AG20443 (cell line): ENCODE measurements at regions not wholly inside any gene's neighbourhood (a gene's known extent, or its start where the extent isn't known, plus 50 kb on each side); places are given as distances from the start of the nearest gene placed in this dataset.

Source experiments
- DNase-seq: peaks from one replicate; pipeline ENCODE4 v3.0.0; 2012; ENCODE audit warnings: low spot score, mixed read lengths

DNA sequence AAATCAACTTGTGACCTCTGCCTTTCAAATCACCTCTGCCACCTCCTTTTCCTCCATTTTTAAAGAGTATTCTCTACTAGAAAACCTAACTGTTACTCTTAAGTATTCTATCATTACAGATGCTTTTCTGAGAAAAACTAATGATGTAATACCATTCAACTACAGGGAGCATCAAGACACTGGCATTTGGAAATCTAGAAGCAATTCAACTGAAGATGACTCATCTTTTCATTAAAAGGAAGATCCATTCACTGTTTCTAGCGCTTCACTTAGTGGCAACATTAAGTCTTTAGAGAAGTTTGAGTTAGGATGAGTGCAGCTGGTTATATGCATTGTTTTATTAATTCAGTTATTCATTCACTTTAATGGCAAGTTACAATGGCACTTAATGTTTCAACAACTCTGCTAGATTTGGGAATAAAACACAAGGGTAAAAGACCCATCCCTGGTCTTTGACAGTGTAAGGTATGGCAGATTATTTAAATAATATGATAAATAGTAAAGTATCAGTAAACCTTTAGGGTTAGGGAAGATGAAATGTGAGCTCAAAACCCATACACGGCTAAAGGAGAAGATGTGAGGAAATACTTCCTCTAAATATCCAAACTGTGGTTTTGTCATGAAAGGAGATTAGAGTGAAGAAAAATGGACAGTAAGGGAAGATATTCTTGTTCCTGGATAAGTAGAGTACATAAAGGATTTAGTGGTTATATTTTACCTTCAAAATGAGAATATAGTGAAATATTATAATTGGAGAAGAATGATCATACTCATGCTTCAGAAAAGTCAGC, 61.7 kb downstream of the KCNJ2 start:
- no peak for DNase-seq

DNA sequence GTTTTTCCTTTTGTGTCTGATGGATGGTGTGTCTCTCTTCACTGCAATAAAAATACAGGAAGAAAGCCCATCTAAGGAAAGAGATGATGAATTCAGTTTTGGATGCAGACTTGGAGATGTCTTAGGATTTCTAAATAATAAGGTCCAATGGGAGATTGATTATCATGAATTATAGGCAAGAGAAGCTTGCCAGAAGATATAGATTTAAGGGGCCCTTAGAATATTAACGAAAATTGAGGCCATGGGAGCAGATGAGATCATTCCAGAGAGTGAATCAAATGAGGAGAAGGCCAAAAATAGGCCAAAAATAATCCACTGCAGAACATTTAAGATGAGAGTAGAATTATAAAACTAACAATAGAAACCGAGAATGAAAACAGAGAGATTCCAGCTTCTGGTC, 63.1 kb downstream of the KCNJ2 start:
- DNase-seq, result no peak

DNA sequence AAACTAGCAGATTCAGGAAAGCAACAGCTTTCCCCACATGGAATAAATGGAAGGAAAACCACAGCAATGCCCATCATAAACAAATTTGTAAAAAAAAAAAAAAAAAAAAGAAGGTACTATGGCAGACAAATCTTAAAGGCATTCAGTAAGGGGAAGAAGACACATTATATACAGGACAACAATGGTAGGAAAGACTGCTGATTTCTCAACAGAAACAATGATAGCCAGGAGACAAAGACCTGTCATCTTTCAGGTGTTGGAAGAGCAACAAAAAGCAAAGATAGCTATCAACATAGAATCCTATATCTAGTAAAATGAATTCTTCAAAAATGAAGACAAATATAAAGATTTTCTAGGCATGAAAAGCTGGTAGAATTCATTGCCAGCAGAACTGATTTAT, 65.9 kb downstream of the KCNJ2 start:
- no peak for DNase-seq

DNA sequence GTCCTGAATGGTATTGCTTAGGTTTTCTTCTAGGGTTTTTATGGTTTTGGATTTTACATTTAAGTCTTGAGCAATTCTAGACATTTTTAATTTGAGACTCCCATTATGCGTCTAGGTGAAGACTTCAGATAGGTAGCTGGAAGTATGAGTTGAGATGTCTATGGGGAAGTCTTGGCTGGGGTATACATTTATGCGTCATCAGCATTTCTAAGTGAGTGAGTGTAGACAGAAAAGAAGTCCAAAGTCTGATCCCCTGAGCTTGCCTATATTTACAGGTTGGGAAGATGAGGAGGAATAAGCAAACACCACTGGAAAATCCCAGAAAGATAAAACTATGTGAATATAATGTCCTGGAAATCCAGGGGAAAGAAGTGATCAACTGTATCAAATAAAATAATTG, 68.9 kb downstream of the KCNJ2 start:
- DNase-seq, result no peak

DNA sequence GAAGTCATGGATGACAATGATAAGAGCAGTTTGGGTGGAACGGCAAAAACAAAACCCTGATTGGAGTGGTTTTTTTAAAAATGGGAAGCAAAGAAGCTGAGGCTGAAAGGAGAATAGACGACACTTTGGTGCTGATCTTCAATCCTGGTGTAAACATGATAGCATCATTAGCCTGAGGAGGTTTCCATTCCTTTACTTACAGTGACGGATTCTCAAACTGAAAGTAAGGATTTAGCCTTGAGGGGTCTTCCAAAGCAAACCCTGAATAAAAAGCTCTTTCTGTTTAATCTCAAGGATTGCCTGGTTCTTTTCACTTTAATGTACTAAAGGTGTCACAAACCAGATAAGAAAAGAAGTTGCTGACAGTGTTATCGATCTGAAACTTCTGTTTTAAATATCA, 69.3 kb downstream of the KCNJ2 start:
- no peak for DNase-seq

DNA sequence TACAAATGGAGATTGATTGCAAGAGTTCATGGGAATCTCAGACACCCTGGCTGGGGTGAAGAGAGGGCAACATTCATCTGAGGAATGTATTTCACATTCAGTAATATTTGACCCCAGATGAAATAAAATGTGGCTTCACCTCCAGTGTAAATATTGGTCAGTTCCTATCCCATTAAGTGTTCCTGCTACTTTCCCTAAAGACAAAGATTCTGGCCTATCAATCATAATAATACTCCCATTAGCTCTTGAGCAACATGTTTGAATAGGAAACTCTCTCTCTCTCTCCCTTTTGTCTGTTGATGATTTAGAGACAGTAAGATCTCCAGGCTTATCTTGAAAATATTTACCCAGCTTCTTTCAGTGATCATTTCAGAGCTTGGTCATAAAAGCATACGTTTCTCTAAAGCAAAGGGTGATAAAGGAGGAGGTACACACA, 70.1 kb downstream of the KCNJ2 start:
- no peak for DNase-seq

DNA sequence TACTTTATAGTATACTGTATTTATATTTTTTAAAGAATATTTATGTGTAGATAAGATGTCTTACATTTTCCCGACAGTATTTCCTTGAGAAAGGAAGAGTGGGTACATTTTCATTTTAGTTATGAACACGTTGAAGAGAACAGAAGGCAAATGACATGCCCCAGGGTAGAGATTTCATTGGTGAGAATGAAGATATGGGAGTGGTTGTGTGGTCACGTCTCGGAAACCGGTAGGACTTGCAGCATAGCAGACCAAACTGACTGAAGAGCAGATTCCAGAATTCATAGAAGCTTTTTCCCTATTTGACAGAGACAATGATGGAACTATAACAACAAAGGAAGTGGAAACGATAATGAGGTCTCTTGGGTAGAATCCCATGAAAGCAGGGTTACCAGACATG, 71.7 kb downstream of the KCNJ2 start:
- no peak for DNase-seq

DNA sequence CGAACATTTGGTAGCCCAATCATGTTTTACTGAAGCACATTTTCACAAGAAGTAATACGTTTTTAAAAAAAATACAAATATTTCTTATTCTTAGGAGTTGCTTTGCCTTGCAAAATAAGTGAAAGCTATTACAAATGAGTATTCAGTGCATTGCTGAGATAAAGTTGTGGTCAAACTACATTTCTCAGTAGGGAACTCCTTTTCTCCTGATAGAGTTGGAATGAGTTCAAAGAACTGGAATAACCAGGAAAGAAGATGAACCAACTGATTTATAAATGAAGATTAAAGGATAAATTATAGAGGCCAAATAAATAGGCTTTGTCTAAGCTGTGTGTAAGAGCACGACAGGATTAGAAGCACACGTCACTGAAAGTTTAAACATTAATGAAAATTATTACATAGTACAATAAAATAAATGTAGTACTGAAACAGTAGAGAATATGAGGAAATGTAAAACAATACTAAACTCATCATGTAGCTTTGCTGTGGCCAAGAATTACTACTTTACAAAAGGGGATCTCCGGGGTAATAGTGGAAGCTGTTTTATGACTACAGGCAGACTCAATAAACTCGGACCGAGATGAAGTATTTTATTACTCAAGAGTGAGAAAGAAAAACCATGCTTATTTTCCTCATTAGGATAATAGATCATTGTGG, 73.6 kb downstream of the KCNJ2 start:
- no peak for DNase-seq

DNA sequence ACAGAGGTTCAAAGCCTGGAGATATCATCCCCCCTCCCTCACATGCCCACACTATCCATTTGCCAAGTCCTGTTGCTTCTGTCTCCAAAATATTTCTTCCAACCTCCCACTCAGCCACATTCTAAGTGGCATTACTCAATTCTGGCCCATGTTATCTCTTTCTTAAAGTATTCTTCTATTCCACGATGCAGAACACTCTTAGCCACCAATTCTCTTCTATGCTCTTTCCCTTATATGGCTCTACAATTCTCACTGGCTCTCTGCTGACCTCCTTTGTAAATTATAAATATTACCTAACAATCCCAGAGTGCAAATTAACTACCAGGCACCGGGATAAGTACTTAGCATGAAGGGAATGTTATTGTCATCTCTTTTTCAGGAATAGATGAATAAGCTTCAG, 82.4 kb downstream of the KCNJ2 start:
- no peak for DNase-seq

DNA sequence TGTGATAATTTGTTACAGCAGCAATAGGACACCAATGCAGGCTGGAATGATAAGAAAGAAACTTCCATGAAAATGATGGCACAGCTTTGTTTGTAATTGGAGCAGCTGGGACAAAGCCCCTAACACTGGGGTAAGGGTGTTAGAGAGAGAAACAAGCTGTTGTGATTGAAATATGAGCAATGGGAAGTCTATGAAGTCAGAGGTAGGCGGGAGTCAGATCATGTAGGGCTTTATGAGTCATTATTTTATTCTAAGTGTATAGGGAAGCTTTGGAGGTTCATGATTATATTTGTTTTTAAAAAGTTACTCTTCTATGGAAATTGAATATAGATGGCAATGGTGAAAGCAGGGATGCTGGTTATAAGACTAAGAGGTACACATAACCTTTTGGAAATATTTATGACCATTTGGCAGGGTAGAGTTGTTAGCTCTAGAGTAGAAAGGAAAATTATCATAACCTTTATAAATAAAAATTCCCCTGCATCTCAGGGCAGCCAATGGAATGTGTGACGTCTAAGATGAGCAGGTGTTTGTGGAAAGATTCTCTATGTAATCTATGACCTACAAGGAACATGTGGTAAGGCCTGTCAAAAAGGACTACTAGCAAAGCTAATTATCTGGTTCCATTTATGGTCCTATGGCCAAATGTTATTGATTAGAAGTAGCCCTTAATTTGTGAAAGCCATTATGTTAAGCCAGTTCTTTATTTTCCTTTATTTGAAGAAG, 85.6 kb downstream of the KCNJ2 start:
- DNase-seq, result no peak

DNA sequence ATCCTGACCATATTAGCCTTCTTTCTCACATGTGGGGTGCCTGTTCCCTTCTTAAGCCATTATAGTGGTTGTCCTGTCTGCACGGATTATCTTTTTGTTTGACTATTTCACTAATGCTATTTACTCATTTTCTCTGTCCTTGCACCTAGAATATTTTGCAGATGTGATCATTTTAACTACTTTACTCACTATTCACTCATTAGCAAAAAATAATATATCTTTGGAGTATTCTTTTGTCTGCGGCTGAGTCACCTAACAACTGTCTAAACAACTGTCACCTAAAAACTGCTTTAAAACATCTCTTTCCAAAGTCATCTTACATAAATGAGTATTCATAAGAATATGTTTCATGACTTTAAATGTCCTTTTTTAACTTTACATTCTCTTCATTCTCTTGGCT, 87.4 kb downstream of the KCNJ2 start:
- no peak for DNase-seq

DNA sequence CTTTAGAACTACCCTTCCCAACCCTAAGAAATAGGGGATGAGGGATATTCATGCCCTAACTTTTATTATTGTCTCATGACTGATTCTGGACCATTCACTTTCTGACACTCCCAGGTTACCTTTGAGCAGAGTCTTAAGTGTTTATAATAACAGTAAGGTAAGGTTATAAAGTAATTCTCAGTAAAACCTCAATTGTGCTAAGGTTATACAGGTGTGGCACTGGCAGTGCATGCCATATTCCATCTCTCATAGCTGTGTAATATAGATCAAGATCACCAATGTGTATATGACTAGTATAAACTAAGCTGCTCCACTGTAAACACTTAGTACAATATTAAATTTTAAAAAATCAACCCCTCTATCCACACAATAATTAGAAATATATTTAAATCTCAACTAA, 89.1 kb downstream of the KCNJ2 start:
- no peak for DNase-seq

DNA sequence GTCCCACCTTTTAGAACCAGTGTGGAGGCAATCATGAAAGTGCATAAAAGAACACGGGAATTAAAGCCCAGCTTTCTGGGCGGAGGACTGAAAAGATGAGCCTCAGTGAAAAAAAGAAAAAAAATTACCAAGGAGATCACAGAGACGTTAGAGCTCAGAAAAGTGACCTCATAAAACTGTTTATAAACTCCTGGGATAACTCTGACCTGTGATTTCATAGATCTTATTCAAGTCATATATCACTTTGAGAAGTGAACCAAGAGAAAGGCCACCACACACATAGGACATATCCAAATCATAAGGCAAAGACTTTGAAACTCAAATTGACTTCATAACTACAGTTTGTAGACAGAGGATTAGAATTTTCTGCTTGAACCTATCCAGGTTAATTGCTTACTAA, 90.1 kb downstream of the KCNJ2 start:
- DNase-seq, result no peak

DNA sequence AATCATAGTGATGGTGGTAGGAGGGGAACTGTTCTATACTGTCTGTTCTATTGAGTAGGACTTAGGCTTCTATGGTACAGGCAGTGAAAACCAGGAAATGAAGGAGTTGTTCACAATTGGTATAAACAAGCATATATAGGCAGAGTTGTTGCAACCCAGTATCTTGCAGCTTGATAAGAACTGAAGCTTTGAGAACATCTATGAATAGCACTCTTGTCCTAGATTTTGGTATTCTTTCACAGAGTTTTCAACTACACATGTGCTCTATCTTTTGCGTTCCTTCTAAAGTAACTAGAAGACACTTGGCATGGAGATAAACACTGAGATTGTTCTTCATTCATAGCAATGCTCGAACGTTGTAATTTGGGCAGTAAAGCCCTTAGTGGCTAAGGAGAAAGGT, 91.8 kb downstream of the KCNJ2 start:
- DNase-seq, result no peak

DNA sequence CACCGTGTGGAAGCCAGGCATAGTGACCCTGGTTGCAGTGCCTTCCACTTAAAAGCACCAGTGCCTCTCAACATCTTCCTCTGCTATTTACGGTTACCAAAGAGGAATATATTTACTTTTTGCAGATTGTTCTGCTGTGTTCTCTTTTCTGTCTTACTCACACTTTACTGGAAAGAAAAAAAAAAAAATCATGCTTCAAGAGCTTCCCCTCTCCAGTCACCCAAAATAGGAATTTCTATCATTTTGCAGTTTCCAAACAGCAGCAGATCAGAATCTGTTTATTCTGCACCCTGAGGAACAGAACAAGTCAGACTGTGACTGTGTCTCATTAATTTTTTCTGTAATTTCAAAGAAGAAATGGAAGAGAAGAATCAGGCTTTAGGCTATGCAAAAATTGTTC, 96.1 kb downstream of the KCNJ2 start:
- no peak for DNase-seq

DNA sequence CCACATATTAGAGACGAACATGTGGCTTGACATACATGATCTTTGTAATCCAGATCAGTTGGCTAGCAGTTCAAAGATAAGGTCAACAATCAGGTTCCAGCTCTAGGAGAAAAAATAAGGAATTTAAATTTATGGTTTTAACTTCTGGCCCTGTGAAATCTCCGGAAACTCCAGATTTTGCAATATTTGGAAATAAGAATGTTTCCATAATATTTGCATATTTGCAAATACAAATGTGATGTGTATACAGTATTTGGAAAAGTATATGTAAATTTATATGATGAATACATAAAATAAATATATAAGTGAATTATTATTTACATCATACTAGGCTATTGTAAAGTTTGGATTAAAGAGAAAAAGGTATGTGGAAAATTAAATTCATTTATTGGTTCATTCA, 97.1 kb downstream of the KCNJ2 start:
- no peak for DNase-seq

DNA sequence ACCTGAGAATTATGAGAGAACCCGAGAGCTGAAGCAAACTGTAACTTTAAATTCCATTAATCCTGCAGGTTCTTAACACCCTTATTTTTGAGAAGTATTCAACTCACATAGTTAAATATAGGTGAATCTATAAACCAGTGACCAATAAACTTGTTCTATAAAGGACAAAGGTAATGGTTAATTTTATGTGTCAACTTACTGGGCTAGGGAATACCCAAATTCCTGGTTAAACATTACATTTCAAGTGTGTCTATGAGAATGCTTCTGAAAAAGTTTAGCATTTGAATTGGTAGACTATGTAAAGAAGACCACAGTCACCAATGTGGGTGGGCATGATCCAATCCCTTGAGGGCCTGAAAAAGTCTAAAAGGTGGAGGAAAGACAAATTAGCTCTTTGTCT, 99.1 kb downstream of the KCNJ2 start:
- DNase-seq, result no peak

DNA sequence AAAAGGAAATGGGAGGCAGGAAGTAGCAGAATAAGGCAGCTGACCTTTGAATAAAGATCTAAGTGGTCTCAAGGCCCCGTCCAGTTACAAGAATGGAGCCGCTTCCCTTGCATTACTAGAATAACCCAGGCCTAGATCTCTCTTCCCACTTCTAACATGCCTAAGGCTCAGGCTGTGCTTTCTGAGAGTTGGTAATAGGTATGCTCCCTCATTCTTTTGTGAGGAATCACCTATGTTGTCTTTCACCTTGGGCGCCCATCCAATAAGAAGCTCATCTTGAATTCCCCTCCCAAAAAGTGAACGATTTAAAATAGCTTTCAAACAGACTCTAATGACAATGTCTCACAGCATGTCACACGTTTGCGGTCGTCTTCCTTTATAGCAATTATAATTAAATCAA, 101.2 kb downstream of the KCNJ2 start:
- DNase-seq, result no peak

DNA sequence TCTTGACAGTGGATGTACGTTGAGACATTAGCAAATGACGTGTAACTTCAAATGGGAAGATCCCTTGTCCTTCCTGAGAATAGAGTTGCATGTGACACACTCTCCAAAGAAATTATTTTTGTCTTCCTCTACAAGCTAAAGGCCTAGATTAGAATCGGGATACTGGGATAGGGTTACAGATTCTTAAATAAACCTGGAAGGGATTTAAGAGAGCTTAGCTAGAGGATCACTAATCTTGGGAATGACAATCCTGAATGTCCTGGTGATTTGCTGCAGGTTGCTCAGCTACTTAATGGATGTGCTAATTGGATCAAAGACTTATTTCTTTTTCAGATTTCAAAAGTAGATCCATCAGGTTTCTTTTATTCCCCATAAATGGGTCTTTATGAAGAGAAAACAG, 101.9 kb downstream of the KCNJ2 start:
- DNase-seq, result no peak

DNA sequence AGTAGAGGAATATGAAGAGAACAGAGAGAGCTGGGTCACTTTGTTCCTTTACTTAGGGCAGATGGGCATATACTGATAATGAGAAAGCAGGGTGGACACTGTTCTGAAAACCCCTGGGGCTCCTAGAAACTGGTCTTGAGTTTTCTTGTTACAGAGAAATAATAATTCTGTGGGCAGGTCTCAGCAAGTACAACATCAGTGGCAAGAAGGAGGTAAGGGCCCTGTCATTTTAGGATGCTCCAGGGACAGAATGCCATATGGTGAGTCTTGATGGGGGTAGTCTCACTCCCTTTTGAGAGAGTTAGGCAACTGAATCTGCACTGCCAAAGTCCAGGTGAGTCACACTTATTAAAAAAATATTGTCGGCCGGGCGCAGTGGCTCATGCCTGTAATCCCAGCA, 102.3 kb downstream of the KCNJ2 start:
- DNase-seq, result no peak

DNA sequence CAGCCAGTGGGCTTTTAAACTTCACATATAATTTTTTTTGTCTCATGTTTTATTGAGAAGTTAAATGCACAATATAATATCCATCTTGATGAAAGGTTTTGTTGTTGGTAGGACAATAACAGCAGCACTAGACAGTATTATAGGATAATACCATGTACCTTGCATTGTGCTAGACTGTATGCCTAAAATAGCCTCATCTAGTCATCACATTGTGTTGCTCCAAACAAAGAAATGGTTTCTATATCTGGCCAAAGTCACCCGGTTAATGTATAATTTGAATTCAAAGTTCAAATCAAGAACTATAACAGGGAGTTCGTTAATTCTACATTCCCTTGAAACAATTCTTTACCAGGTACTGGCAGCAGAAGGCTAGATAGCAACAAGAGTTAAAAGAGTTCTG, 104.9 kb downstream of the KCNJ2 start:
- no peak for DNase-seq

DNA sequence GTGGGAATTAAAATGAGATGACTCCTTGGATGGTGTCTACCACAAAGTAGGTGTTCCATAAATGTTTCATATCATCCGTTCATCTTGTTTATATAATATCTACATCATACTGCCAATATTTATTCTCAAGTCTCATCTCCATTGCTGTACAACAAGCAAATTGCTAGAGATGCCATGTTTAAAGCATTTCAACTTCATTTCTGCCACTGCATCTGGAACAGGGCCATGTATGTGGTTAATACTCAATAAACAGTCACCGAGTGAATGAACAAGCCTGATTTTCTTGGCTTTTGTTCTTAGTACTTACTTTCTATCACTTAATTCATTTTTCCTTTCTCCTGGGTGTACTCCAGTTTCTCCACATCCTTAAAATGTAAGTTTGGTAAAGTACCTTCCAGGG, 107.6 kb downstream of the KCNJ2 start:
- DNase-seq, result no peak

DNA sequence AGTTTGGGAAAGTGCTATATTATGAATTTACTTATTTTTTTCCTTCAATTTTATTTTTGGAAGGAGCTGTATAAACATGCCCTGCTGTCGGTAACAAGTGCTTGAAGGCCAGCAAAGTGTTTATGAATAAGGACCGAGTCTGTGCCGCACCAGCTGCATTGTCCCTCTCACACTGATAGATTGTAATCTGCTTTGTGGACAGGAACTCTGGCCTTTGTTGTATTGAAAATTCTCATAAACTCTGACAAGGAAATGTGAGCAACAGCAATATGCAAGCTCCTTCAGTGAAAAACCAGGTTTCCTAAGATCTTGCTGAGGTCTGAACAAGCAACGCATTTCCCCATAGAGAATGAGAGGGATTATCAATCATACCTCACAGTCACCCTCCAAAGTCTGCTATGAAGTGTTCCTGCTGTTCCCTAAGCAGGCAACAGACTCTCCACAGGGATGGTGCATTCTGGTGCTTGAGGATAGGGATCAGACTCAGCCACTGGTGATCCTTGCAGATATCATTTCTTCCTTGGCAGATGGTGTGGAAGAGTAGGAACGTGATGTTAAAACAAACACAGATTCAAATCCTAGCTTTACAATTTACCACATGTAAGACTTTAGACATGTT, 109.6 kb downstream of the KCNJ2 start:
- DNase-seq, result no peak
